Activated CD8-positive, alpha-beta memory T cell treated with anti-CD3 and anti-CD28 coated beads for 36 hours (primary cell): ENCODE measurements at regions not wholly inside any gene's neighbourhood (a gene's known extent, or its start where the extent isn't known, plus 50 kb on each side); places are given as distances from the start of the nearest gene placed in this dataset.
"Not testable (repeated sequence)": the region's sequence is repeated elsewhere in the genome, so short reads cannot be mapped to it uniquely, and the experiment has no call there.

ENCODE experiments used
- CTCF ChIA-PET: fragments of 350-600 bp; sonication (Branson Sonifier 250); formaldehyde crosslinking; loops from one replicate; lab custom pipeline; 2021; ENCODE audit warnings: antibody characterized with exemption; lab: Charles Lee
- POLR2A ChIA-PET: fragments of 350-600 bp; sonication (Branson Sonifier 250); formaldehyde crosslinking; loops from one replicate; lab custom pipeline; 2021; ENCODE audit warnings: antibody characterized with exemption; lab: Charles Lee

DNA sequence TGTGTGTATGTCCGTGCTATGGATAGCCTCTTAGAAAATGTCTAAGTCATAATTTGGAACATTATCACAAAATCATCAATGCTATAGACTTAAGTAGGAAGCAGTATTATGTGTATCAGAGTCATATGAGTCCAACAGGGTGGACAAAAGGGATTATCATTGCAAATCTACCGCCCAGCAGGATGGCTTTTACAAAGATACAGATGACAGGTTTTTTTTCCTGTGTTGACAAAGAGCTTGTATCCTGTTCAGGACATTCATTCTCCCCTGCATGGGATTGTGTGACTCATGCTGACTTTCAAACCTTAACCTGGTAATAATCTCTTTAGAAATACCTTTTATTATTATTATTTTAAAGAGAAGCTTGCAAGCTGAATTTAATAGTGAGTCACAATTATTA is 310.3 kb upstream of the GNPDA2 start:
- CTCF ChIA-PET: no interaction called here
- POLR2A ChIA-PET: no interaction called here

DNA sequence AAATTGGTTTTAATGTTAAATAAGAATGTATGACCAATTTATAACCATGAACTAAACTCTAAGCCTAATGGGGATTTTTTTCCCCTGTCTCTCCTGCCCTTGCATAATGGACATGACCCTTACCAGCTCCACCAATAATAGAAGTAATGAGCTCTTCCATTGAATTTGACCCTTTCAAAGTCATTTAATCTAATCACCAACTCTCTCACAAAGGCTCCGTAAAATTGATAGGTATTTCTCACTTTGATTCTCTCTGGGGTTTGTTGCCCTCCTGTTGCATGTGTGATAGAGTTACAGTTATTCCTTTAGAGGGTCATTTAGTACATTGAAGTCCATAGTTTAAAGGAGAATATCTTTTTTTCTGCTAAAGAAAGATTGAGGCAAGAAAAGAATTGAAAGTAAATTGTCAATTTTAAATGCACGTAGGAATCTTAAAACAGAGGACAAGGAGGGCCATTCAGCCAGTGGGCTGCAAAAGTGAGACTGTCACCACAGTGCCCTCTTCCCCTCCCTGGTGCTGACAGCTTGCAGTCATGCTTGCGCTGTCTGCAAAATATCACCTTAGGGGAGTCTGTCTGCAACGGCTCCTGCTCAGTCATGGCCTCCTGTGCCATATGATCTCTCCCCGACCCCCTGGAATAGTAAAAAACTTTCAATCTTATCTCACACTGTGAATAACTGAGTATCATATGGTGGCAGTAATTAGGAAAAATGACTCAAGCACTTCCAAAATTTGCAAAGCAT is 307.5 kb upstream of the GNPDA2 start:
- CTCF ChIA-PET: no interaction called here
- POLR2A ChIA-PET: no interaction called here

DNA sequence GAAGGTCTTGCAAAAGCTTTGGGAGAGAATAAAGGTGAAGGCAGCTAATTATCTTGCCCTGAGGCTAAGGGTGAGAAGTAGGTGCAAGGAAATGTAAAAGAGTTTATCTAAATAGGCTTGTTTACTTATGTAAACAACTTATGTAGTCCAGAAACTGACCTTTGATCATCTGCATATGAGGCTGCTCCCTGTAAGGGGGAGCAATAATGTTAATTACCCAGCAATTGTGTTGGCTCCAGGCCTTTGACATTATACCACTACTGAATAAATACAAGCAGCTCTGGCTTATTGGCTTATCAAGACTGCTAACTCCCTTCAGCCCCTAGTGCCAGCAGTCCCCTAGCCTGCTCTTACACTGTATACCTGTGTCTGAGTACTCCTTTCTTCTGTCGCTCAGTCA is 303.7 kb upstream of the GNPDA2 start:
- POLR2A ChIA-PET: no interaction called here

DNA sequence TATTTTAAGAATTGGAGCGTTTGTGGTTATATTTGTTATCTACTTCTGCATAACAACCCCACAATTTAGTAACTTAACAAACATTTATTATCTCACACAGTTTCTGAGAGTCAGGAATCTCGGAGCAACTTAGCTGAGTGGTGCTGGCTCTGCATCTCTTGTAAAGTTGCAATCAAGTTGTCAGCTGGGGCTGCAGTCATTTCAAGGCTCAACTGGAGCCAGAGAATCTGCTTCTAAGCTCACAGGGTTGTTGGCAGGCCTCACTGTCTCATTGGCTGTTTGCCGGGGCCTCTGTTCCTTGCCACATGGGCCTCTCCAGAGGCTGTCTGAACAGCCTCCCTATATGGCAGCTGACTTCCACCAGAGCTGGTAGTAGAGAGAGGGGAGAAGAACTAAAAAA is 281.2 kb upstream of the GNPDA2 start:
- ChIA-PET CTCF (no interaction called here), POLR2A (no interaction called here)

More for the DNA sequence above, 303.7 kb upstream of the GNPDA2 start:
- CTCF ChIA-PET: no interaction called here

DNA sequence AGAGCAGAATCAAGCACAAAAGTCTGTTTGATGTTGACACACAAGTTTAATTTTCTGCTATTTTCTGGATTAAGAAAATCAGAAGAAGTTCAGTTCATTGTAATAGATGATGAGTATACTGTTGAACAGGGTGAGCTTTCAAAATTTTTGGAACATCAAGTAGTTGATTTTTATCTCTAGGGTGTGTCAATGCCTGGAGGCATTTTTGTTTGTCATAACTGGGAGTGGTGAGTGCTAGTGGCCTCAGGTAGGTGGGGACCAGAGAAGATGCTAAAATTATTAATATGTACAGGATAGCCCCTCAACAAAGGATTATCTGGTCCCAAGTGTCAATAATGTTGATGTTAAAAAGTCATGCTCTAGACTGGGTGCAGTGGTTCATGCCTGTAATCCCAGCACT is 279.7 kb upstream of the GNPDA2 start:
- ChIA-PET POLR2A (no interaction called here), CTCF (no interaction called here)

DNA sequence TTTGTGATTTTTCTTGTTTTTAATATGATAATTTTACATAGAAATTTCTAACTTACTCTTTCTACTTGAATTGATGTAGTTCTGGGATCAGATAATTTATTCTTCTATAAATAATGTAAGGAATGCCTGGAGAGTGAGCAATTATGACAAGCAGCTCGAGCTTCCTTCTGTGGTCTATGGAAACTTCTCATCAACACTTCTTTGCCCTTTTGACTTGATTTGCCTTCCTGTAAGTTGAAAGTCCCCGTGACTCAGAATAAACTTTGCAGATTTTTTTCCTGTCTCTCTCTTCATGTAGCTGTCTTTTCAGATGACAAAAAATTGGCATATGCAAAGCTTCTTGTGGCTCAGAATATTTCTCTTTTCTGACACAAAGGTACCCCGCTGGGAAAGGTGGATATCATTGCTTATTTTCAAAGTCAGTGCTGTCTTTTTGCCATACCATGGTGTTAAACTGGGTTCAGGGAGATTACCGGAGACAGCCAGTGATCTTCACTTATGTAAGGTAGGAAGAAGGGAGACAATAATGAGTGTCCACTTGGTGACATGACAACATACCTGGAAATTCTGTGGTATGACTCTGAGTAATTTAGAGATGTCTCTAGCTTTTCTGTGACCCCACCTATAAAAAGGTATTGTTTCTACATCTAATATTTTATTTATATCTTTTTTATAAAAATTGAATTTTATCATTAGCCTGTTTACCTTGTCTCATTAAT is 278.6 kb upstream of the GNPDA2 start:
- CTCF ChIA-PET: no interaction called here
- POLR2A ChIA-PET: no interaction called here

DNA sequence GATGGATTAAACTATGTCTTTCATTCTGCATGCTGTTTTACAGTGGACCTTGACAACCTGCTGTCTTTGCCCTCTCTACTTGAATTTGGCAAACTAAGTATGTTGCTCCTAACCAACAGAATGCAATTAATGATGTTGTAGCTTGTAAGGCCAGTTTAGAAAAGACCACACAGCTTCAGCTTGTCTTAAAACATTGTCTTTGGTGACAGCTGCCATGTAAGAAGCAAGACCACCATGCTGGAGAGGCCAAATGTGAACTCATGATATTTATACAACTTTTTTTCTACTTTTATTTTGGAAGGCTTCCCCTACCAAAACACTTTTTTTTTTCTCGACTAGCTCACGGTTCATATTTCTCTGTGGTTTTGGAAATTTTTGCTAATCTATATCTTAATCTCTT is 278.0 kb upstream of the GNPDA2 start:
- ChIA-PET CTCF (no interaction called here), POLR2A (no interaction called here)

DNA sequence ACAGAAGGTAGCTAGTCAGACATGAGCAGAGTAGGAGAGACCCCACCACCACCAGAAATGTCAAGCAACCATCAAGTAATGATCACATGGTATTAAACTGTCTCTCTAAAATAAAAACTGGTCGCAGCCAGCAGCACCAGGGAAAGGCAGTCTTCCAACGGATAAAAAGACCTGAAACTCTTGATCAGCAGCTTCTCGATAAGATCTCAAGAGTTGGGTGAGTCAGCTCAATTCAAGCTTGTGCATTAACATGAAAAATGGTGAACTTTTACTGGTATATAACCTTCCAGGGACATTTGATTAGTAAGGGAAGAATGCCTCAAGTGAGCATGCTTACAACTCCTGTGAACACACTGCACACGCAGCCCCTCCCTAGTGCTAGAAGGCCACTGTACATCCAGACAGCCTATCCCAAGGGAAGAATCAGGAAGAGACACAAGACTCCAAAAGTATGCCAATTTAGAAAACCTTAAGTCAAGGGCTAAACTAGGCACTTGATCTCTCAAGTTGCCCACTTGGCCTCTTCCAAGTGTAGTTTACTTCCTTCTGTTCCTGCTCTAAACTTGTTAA is 270.0 kb upstream of the GNPDA2 start:
- POLR2A ChIA-PET: no interaction called here
- CTCF ChIA-PET: no interaction called here

DNA sequence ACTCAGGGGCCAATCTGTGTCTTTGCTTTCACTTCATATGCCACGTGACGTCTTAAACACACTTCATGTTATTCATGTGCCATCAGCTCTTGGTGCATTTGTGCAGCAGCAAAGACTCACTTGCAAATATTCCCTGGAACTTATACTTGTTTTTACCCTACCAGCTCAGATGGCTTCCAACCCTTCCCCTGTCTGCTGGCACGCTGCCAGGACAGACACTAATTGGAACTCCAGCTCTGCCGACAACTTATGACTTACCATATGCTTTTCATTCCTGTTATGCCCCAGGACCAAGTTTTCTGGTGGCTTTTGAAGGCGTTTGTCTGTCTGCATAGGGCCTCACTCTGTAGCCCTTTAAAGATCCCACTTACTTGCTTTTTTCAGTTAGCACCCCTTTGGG is 261.7 kb upstream of the GNPDA2 start:
- CTCF ChIA-PET: no interaction called here
- POLR2A ChIA-PET: no interaction called here

DNA sequence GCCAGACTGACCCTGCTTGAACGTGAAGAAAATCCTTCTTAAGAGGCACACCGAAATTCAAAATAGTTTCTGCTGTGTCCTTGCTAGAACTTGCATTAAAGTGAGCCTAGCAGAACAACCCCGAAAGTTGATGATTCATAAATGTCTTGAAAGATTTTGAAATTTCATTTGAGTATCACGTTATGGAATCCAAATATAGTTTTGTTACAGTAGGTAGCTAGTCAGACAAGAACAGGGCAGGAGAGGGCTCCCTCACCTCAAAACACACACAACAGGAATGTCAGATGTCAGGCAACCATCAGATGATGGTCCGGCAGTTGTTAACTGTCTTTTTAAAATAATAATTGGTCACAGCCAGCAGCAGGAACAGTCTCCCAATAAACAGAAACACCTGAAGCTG is 259.6 kb upstream of the GNPDA2 start:
- POLR2A ChIA-PET: no interaction called here
- CTCF ChIA-PET: no interaction called here

DNA sequence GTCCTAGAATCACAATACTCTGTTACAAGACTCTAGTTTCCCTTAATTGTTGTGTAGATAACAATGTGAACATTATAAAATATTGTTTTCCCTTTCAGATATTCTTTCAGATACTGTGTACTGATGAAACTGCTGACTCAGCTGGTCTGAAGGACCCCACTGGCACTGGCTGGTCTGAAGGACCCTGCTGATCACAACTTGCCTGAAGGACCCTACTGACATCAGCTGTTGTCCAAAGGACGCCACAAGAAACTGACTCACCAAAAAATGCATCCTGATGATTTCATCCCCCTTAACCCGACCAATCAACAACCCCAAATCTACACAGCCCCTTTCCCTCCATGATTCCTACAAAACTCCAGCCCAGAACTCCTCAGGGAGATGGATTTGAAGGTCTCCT is 258.8 kb upstream of the GNPDA2 start:
- CTCF ChIA-PET: no interaction called here
- POLR2A ChIA-PET: no interaction called here

DNA sequence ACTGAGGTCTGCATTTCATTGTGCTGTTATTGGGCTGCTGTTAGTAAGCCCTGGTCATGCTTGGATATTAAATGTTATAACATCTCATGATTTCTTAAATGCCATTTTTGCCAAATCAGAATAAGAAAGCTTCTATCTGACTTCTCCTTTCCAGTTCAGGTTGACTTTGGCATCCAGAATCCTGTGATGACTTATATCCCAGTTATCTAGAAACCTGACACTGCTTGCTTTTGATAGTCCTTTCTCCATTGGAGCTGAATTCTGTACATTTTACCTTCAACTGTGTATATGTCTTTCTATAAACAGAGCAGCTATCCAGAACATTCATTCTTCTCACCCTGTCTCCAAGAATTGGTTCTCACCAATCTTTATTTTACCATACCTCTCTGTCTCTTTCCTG is 257.7 kb upstream of the GNPDA2 start:
- ChIA-PET CTCF (no interaction called here), POLR2A (no interaction called here)

DNA sequence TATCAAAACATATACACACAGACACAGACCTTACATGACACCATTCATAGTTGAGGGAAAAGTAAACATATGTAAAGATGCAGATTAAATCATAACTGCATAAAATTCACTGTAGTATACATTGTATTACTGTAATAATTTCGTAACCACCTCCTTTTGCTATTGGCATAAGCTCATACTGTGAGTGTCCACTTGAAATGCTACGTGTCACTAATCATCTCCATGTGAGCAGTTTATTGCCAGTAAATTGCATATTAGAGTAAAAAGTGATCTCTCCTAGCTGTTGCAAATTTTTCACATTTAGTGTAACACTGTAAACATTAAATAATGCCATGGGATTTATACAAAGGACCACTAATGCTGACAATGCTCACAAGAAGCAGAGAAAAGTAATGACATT is 256.7 kb upstream of the GNPDA2 start:
- POLR2A ChIA-PET: no interaction called here
- CTCF ChIA-PET: no interaction called here

DNA sequence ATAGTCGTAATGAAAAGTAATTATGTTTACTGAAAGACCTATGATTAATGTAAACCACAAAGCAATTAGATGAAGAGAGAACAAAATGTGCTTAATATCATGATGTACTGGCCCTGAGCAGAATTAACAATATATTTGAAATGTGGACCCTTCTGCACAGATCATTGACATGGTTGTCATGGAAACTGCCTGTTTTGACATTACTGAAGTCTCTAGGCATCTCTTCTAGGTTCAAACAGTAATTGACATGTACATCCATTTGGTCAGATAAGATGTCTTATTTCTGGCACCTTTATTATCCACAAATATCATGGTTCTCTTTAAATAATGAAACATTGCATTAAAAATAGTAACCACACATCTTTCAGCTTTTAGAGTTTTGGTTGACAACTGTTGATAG is 251.7 kb upstream of the GNPDA2 start:
- POLR2A ChIA-PET: no interaction called here
- CTCF ChIA-PET: no interaction called here

DNA sequence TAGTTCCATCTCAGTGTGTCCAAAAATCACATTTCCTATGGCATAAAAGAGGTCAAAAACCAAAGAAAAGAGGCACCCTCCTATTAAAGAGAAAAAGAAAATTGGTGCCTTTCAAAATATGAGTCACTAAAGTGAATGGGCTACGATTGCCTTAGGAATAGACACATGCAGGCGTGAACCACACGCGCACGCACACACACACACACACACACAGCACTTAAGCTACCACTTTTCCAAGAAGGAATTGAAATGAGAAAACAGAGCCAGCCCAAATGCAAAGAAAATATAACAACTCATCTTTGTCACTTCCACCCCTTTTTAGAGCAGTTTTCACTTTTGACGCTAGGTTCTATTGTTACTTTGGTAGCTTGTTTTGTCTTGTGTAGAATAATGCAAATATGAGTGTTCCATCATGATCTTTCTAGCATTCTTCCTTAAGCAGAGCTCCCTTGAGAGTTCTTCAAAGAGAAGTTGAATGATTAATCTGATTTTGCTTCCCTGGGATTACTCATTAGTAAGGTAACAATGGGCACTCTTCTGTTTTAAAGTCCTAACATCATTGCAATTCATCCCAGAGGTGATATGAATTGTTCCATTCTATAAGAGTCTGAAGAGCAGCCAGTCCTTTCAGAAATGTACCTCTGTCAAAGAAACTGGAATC is 239.2 kb upstream of the GNPDA2 start:
- POLR2A ChIA-PET: no interaction called here
- CTCF ChIA-PET: no interaction called here

DNA sequence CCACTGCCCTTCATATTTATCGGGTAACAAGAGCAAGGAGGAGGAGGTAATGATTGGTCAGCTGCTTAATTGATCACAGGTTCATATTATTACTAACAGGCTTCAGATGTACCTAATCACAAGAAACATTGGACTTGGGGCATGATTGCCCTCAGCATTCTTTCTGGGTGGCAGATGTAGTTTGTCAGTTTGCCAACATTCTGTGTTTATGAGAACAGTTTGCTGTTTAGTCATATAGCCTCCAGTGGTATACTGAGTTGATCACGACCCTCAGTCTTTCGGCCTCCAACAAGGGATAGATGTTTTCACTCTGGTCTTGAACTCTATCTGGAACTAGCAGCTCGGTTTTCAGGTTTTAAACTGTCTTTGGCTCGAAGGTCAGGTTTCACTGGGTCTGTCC is 237.7 kb upstream of the GNPDA2 start:
- POLR2A ChIA-PET, CTCF ChIA-PET: not testable (repeated sequence)

DNA sequence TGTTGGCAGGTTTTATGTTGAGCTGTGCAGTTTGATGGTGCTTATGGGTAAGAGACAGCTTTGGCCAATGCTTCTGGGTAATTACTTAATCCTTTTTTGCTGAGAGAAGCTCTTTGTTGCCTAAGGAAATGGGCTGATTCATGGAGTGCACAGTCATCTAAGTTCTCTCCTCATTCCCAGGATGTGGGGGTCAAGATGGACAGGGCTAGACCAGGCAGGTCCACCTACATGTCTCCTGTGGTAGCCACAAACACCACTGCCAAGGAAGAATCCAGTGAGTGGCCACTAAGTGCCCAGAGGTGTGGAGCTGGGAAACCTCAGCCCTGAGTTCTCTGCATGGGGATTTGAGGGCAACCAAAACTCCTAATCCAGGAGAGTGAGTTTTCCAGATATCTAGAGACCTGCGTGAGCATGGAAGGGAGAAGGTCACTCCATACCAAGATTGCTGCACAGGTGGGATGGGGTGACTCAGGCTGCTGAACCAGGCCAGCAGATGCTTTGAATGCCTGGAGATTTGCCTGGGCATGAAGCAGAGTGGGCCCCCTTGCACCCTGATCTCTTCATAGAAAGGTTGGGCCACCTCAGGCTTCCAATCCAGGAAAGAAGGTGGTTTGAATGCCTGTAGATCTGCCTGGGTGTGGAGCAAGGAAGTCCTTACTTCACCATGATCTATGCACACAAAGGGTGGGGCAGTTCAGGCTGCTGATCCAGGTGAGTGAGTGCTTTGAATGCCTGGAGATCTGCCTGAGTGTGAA is 234.8 kb upstream of the GNPDA2 start:
- ChIA-PET POLR2A (no interaction called here), CTCF (no interaction called here)

DNA sequence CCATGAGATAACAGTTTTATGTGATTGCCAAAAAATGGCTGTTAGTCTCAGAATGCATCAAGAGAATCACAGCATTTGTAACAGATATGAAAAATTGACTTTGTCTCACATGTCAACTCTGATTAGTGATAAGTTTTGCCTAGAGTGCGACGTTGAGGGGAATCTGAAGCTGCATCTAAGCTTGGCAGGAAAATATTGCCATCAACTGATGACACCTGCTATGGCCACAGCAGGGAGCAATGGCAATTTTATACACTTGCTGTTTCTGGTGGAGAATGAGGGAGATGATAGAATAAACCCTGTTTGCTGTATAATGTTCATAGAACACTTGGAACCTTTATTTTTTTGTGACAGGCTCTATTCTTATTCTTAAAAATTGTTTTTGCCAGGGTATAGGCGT is 205.4 kb upstream of the GNPDA2 start:
- CTCF ChIA-PET: no interaction called here
- POLR2A ChIA-PET: no interaction called here

DNA sequence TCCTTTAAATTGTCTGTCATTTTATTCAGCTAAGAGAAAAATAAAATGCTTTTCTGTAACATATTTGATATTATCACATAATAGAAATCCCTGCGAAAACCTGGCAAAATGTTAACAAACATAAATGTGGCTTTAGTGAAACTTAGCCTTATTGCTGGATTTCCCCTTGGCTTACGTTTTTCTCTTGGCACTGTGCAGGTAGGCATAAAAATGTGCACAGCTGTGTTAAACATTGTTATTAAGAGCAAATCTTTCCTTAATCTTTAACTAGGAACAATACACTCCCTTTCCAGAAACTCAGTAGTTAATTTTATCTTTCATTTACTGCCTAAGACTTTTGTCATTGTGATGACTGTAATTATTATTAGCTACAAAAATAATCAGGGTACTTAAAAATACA is 202.4 kb upstream of the GNPDA2 start:
- CTCF ChIA-PET: no interaction called here
- POLR2A ChIA-PET: no interaction called here
